ENCODE measurements at regions not wholly inside any gene's neighbourhood (a gene's known extent, or its start where the extent isn't known, plus 50 kb on each side); places are given as distances from the start of the nearest gene placed in this dataset.

DNA sequence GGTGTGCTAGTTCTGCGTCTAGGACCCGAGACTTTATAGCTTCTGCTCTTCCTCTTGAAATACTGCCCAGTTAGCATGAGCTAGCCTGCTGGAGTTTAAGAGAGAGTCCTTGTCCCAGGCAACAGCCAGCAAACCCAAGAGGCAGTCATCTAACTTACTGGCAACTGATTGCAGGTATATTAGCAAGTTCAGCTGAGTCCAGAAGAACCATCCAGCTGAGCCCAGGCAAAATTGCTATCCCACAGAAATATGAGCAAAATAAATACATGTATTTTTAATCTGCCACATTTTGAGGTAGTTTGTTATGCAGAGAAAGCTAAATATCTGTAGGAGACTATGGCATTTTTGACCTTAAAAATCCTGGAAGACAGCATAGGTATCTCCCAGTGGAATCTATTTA, 174.4 kb upstream of the CMC1 start:
- ATAC-seq (no peak), DNase-seq (ENCODE audit: missing footprints) (no peak)
- intact Hi-C loops (cut with DNase I): no loop called here

- no peak for ATAC-seq
- intact Hi-C loops (cut with DNase I): no loop called here
- DNase-seq (ENCODE audit: missing footprints): no peak
Measured at GRCh38 chr3:28068342-28068741, 173.1 kb upstream of the CMC1 start.

DNA sequence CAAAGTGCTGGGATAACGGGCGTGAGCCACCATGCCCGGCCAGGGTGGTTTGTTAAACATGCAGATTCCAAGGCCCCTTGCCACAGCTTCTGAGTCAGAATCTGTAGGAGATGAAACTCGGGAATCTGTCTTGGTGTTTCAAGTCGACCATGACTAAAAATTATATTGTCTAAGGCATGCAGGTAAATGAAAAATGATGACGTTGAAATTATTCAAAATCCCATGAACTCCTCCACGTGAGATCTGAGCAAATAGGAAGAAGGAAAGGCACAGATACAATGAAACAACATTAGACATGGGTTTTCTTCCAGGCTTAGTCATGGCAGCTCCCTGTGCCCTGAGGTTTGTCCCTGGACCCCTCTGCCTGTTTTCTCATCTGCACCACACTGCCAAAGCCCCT, 172.0 kb upstream of the CMC1 start:
- no peak for DNase-seq (ENCODE audit: missing footprints)
- intact Hi-C loops (cut with DNase I): no loop called here
- ATAC-seq: no peak

- intact Hi-C loops (cut with DNase I): no loop called here
- DNase-seq (ENCODE audit: missing footprints) (no peak), ATAC-seq (no peak)
Measured at GRCh38 chr3:28076246-28076645, 165.2 kb upstream of the CMC1 start.

GRCh38 chr3:28077572-28077971, 163.8 kb upstream of the CMC1 start:
- DNase-seq (ENCODE audit: missing footprints) (peak; percentile 68), ATAC-seq (peak; percentile 64)
- intact Hi-C loops (cut with DNase I): no loop called here

GRCh38 chr3:28078536-28078935, 162.9 kb upstream of the CMC1 start:
- ATAC-seq: no peak
- DNase-seq (ENCODE audit: missing footprints): no peak
- intact Hi-C loops (cut with DNase I): no loop called here

DNA sequence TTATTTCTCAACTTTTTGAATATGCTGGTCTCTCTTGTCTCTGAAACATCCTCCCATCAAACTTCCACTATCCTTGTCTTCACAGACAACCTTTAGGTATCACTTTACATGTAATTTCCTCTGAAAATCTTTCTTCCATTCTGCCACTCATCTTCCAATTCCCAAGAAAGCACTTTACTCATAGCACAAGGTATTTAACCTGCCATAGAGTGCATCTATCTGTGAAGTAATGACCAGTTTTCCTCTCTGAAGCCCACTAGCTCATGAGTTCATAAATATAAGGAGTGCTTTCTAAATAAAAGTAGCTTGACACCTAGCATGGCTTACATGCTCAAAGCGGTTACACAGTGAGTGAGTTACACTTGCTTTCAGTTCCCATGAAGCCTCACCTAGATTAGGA, 160.7 kb upstream of the CMC1 start:
- ATAC-seq (no peak), DNase-seq (ENCODE audit: missing footprints) (no peak)
- intact Hi-C loops (cut with DNase I): no loop called here

- DNase-seq (ENCODE audit: missing footprints) (no peak), ATAC-seq (no peak)
- intact Hi-C loops (cut with DNase I): no loop called here
Measured at GRCh38 chr3:28081533-28081947, 159.9 kb upstream of the CMC1 start.

- no peak for ATAC-seq
Measured at GRCh38 chr3:28087591-28087990, 153.8 kb upstream of the CMC1 start.

GRCh38 chr3:28088811-28089526, 152.4 kb upstream of the CMC1 start:
- intact Hi-C loops (cut with DNase I): no loop called here
- no peak for ATAC-seq

More at GRCh38 chr3:28087591-28087990, 153.8 kb upstream of the CMC1 start:
- intact Hi-C loops (cut with DNase I): no loop called here
- DNase-seq (ENCODE audit: missing footprints): no peak

GRCh38 chr3:28089527-28089897, 151.9 kb upstream of the CMC1 start:
- DNase-seq (ENCODE audit: missing footprints) (no peak), ATAC-seq (no peak)
- intact Hi-C loops (cut with DNase I): no loop called here

More at GRCh38 chr3:28088811-28089526, 152.4 kb upstream of the CMC1 start:
- peak; percentile 63 for DNase-seq (ENCODE audit: missing footprints)

DNA sequence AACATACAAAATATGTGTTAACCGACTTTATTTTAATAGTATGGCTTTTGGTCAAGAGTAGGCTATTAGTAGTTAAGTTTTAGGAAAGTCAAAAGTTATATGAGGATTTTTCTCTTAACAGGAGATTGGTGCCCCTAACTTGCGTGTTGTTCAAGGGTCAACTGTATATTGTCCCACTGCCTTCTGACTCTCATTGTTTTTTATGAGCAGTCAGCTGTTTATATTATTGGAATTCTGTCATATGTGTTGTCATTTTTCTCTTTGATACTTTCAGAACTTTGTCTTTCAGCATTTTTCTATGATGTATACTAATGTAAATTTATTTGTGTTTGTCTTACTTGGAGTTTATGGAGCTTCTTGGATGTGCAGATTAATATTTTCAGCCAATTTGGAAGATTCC, 142.1 kb upstream of the CMC1 start:
- DNase-seq (ENCODE audit: missing footprints) (no peak), ATAC-seq (no peak)
- intact Hi-C loops (cut with DNase I): no loop called here

DNA sequence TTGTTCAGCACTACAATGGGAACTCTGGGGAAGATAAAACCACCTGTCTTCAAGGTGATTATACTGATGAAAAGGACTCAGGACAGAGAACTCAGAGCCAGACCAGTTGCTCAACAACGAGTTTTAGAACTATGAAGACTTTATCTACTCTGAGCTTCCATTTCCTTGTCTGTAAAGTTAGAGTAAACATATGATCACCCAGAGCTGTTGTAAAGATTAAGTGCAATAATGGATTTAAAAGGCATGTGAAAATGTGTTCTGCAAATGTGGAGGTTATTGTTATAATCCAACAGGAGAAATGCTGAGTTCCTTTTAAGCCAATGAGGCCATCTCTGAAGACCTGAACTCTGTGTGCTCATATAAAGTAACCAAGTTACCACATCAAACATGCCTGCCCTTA, 139.7 kb upstream of the CMC1 start:
- intact Hi-C loops (cut with DNase I): no loop called here
- DNase-seq (ENCODE audit: missing footprints) (no peak), ATAC-seq (no peak)

- intact Hi-C loops (cut with DNase I): no loop called here
- DNase-seq (ENCODE audit: missing footprints) (no peak), ATAC-seq (no peak)
Measured at GRCh38 chr3:28103861-28104260, 137.6 kb upstream of the CMC1 start.

DNA sequence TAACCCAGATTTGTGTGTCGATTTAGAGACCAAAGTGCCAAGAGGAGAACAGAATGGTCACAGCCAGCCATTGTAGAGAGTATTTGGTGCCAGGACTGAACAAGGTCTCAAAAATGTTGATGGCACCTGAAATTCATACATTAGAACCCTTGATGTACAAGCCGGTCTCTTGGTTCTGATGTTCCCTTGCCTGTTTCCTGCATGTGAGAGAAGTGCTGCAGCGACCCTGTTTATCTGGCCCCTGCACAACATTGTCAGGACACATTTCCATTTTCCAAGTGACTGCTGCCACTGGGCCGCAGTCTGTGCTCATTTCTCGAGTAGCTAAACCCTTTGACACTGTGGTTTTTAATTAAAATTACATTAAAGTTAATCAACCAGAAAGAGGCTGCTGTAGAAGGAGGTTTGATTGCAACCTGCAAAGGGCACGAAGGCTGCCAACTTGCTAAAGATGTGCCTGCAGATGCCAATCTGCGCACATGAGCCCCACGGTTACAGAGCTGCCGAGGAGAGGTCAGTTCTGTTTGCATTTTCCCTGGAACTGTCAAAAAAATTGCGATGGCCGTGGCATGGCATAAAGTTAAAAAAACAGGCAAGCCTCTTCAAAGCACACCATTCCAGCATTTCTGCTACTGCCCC, 136.4 kb upstream of the CMC1 start:
- DNase-seq (ENCODE audit: missing footprints): no peak
- ATAC-seq: no peak
- intact Hi-C loops (cut with DNase I): no loop called here

DNA sequence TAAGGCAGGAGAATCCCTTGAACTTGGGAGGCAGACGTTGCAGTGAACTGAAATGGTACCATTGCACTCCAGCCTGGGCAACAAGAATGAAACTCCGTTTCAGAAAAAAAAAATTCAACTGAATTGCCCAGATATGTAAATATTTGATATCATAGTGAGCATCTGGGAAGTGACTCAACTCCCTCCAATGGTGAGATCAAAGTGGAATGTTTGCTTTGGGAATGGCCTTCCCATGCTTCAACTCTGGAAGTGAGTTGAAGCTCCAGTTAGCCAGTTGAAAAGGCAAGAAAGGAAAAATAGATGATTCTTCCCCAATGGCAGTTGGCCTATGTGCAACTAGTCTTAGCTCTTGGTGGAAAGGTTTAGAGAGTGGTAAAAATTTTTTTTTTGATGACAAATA, 131.6 kb upstream of the CMC1 start:
- ATAC-seq: no peak

GRCh38 chr3:28110869-28111268, 130.6 kb upstream of the CMC1 start:
- intact Hi-C loops (cut with DNase I): no loop called here
- no peak for ATAC-seq
- no peak for DNase-seq (ENCODE audit: missing footprints)

More for the DNA sequence above, 131.6 kb upstream of the CMC1 start:
- intact Hi-C loops (cut with DNase I): no loop called here
- no peak for DNase-seq (ENCODE audit: missing footprints)

GRCh38 chr3:28114893-28115292, 126.5 kb upstream of the CMC1 start:
- ATAC-seq (no peak), DNase-seq (ENCODE audit: missing footprints) (no peak)
- intact Hi-C loops (cut with DNase I): no loop called here

DNA sequence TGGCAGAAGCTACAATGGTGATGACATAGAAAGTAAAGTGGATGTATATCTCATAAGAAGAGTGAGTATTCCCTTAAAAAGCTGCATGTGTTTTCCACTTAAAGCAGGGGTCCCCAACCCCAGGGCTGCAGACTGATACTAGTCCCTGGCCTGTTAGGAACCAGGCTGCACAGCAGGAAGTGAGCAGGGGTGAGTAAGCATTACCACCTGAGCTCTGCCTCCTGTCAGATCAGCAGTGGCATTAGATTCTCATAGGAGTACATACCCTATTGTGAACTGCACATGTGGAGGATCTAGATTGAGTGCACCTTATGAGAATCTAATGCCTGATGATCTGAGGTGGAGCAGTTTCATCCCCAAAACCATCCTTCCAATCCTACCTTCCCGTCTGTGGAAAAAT, 126.1 kb upstream of the CMC1 start:
- no peak for ATAC-seq

DNA sequence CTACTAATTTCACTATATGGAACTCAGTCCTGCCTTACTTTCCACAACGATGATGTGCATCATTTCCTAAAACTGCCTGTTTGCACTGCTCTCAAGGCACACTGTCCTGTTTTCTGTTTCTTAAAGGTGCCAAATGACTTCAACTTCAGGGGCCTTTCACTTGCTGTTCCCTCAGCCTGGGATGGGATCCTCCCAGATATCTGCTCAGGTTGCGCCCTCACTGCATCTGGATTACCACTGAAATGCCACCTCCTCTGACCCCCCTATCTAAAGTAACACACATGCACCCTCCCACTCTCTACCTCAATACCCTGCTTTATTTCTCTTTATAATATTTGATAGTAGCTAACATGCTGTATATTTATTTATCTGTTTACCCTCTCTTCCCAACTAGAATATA, 123.8 kb upstream of the CMC1 start:
- intact Hi-C loops (cut with DNase I): no loop called here
- no peak for ATAC-seq
- no peak for DNase-seq (ENCODE audit: missing footprints)

More for the DNA sequence above, 126.1 kb upstream of the CMC1 start:
- no peak for DNase-seq (ENCODE audit: missing footprints)
- intact Hi-C loops (cut with DNase I): no loop called here

GRCh38 chr3:28118087-28118486, 123.3 kb upstream of the CMC1 start:
- intact Hi-C loops (cut with DNase I): no loop called here
- DNase-seq (ENCODE audit: missing footprints) (no peak), ATAC-seq (no peak)
